ENCODE measurements at regions not wholly inside any gene's neighbourhood (a gene's known extent, or its start where the extent isn't known, plus 50 kb on each side); places are given as distances from the start of the nearest gene placed in this dataset.

GRCh38 chr2:239502430-239503186 is 101.8 kb upstream of the HDAC4 start:
- no peak for DNase-seq

GRCh38 chr2:239500574-239501550 is 100.0 kb upstream of the HDAC4 start:
- DNase-seq: no peak

GRCh38 chr2:239499726-239500573 is 99.1 kb upstream of the HDAC4 start:
- DNase-seq: peak; percentile 4

DNA sequence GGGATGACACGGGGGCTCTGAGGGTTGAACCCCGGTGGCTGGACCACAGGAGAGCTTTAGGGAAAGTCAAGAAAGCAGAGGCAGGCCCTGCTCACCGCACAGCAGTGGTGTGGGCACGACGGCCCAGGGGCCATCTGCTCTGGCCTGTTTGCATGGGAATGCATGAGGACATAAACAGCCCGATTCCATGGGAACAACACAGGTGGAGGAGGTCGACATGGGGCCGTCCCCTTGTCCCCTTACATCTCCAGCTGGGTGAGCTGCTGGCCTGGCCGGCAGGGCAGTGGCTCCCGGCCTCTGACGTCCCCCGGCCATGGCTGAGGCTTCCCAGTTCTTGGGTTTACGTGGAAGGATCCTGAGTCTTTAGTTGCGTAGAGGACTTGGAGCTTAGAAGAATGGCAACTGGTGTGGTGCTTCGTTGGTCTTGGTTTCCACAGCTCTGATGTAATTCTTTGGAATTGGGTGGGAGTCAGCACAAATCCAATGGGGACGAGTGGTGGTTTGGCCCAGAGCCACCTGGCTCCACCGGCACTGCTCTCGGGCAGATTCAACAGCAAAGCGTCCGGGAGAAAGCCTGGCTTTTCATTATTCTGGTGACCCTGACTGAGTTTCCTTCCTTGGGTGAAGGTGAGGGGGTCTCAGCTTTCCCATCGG is 98.3 kb upstream of the HDAC4 start:
- peak; percentile 43 for DNase-seq

DNA sequence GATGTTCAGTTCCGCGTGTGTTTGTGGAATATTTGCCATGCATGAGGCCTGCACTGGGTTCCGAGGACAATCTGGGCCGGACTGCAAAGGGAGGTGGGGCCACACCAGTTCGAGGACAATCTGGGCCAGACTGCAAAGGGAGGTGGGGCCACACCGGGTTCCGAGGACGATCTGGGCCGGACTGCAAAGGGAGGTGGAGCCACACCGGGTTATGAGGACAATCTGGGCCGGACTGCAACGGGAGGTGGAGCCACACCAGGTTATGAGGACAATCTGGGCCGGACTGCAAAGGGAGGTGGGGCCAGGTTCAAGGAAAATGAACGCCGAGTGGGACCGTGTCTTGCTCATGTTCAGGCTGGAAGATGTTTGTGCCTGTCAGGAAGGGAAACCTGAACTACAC is 97.8 kb upstream of the HDAC4 start:
- no peak for DNase-seq

DNA sequence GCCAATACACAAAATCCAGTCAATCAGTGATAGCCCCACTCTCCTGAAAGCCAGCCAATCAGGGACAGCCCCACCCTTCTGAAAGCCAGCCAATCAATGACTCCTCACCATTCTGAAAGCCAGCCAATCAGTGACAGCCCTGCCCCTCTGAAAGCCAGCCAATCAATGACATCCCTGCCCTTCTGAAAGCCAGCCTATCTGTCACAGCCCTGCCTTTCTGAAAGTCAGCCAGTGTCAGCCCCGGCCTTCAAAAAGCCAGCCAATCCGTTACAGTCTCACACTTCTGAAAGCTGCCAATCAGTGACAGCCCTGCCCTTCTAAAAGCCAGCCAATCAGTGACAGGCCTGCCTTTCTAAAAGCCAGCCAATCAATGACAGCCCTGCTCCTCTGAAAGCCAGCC is 95.9 kb upstream of the HDAC4 start:
- no peak for DNase-seq

- DNase-seq: no peak
These were observed 95.0 kb upstream of the HDAC4 start for GRCh38 chr2:239495791-239496233.

DNA sequence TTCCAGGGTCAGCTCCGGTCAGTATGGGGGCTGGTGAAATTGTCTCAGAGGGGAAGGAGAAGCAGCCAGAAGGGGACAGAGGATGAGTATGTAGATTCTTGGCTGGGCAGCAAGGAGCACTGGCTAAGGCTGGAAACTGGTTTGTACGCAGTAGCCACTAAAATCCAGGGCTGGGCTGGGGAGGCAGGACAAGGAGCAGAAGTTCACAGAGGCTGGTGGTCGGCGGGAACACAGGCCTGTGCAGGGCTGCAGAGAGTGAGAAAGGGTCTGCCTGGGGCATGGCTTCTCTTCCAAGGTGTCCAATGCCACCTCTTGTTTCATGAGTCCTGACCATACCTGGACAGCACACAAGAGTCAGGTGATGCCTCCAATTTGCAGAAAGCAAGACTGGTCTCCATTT is 94.4 kb upstream of the HDAC4 start:
- no peak for DNase-seq

DNA sequence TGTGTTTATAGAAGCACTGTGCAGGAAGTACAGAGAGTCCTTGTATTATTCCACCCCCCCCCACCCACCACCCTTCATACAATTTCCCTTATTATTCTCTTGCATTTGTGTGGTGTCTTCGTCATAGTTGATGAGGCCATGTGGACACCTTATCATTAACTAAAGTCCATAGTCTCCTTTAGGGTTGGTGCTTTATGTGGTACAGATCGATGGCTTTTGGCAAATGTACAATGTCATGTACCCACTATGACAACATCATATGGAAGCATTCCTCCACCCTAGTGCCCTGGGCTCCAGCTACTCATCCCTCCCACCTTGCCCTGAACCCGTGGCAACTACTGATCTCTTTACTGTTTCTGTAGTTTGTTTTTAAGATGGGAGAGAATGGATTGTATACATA is 93.8 kb upstream of the HDAC4 start:
- no peak for DNase-seq

DNA sequence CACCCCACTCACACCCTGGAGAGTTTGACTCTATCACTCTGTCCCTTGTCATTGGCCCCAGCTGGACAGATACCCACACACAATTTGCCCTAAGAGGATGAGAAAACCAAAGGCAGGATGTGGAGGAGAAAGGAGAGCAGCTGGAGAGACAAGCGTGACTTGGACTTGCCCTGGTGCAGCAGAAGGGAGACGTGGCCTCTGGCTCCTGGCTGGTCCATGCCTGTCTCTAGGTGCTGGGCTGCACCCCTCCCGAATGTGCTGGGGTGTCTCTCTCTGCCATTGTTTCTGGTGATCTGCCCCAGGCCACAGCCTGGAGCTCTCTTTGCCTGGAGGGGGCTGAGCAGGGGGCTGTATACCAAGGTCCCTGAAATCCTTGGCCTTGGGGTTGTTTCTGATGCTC is 88.7 kb upstream of the HDAC4 start:
- no peak for DNase-seq

DNA sequence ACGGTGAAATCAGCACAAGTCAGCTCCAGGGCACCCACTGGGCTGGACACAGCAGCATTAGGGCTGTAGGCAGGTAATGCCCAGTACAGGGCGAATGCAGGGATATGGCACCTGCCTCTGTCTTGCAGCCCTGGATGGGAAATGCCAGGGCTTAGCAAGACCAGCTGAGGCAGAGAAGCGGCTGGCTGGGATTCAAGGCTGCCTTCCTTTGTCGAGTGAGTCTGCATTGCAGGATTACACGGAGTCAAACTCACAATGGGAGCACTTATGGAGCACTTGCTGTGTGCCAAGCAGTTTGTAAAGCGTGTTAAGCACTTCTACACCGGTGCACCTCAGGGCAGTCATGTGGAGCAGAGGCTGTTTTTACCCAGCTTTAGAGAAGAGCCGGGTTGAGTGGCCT is 87.3 kb upstream of the HDAC4 start:
- no peak for DNase-seq

DNA sequence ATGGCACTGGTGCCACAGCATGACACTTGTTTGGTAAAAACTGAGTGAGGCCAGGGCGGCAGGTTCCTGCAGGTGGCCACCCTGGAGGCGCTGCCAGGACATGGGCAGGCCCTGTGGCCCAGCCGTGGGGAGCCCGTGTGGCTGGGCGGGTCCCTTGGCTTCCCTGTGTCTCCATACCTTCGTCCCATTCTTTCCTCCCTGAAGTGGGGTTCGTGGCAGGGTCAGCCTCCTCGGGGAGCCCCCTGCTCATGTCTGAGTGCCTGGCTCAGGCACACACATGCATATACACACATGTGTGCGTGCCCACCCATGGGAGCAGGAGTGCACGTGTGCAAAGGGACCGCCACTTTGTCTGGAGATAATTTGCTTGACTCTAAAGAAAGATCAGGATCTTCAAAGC is 86.5 kb upstream of the HDAC4 start:
- no peak for DNase-seq

DNA sequence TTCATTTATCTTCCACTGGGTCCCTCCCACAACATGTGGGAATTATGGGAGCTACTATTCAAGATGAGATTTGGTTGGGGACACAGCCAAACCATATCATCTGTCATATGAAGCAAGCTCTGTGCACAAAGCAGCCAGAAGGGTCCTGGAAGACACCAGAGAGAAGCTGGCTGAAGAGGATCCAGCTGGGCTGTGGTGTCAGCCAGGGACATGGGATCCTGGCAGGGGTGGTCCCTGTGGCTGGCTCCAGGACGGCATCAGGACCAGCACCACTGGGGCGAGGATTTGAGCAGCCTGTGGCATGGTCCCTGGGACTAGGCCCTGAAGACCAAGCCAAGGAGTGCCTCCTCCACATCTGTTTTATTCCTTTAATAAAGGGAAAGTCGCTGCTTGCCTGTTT is 84.8 kb upstream of the HDAC4 start:
- no peak for DNase-seq

DNA sequence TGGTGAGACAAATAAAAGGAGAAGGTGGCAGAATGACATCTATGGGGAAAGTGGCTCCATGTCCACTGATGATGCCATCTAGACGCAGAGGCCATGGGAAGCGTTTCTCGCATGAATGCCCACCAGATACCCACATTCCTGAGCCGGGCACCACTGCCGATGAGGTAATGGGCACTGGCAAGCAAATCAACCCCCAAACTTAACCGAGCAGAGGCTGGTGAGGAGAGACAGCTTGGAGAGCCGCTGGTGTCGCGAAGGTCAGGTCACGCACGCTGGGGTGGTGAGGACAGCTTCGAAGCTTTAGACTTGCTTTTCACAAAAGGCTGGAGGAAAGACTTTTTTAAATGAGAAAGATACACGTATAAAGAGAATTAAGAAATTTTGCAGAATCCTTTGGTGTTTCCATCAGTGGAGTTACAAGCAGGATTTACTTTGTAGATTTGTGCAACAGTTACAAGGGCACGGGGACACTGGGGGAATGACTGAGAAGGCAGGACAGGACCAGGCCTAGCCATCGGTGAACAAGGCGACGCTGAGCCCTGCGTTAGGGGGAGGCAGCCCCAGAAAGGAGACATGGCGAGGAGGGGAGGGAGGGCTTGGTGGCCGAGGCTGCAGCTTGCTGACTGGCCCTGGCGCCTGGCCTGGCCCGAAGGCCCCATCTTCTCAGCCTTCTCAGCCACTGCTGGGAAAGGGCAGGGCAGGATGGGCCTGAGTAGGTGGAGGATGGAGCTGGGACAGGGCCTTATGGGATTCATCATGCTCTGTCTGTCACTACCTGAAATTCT is 83.9 kb upstream of the HDAC4 start:
- DNase-seq: no peak

DNA sequence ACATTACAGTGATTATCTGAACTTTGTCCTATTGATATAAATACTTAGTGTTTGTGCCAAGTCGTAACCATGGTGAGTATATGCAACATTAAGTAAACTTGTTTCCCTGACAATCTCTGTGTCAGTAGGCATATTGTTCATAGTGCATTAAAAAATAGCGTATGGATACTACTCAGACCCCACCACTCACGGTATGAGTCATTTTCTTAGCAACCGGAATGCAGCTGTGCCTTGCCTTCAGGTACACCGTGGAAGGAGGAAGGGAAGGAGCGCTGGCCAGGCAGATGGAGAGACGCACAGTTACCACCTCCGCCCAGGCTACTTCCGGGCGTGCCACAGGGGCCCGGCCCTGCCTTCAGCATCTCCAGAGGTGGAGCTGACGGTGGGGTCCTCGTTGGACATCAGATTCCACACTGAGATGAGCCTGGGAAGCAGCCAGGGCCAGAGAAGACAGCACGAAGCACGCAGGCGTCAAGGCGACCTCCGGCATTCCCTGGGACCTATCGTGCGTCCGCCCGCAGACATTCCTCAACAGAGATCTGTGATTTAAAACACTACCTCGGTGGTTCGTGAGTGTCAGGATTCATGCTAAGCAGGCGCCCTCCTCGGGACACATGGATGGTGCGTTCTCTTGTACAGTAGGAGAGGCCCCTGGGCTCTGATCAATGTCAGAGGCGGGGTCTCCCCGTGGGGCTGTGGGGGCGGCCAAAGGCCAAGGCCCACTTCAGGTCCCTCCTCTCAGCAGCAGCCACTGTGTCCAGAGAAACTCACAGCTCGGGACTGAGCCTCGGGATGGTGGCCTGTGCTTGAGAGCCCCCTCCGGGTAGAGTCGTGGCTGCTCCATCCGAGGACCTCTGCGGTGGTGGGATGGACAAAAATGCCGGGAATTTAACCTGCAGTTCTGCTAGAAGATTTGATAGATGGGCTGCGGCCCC is 82.2 kb upstream of the HDAC4 start:
- DNase-seq: no peak

DNA sequence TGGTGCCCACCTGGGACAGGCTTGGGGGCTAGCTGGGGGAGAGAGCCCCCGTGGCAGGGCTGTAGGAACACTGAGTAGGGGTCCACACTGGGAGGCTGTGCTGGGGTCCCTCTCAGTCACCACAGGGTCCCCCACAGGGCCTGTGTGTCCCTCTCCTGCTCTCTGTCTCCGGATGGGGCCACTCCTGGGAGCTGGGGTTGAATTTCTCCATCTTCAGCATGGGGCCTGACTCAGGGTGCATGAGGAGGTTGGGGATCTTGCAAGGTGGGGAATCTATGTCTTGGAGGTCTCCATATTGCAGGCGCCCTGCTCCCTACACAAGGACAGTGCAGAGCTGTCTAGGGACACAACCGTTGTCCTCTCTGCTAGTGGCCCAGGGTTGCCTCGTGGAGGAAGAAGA is 78.7 kb upstream of the HDAC4 start:
- DNase-seq: no peak

DNA sequence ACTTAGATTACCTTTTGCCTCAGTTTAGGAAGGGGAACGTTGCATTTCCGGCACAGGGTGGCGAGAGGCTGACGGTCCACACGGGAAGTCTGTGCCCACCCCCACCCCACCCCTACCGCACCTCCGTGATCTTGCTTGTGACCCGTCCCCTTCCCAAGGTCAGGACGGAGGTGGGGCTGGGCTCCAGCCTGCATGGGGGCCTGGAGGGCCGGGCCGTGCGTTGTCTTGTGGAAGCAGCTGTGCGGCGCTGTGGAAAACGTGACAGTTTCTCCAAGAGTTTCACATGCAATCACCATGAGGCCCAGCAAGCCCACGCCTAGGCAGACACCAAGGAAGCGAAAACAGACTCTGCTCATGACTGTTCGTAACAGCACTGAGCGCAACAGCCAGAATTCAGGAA is 76.8 kb upstream of the HDAC4 start:
- no peak for DNase-seq

DNA sequence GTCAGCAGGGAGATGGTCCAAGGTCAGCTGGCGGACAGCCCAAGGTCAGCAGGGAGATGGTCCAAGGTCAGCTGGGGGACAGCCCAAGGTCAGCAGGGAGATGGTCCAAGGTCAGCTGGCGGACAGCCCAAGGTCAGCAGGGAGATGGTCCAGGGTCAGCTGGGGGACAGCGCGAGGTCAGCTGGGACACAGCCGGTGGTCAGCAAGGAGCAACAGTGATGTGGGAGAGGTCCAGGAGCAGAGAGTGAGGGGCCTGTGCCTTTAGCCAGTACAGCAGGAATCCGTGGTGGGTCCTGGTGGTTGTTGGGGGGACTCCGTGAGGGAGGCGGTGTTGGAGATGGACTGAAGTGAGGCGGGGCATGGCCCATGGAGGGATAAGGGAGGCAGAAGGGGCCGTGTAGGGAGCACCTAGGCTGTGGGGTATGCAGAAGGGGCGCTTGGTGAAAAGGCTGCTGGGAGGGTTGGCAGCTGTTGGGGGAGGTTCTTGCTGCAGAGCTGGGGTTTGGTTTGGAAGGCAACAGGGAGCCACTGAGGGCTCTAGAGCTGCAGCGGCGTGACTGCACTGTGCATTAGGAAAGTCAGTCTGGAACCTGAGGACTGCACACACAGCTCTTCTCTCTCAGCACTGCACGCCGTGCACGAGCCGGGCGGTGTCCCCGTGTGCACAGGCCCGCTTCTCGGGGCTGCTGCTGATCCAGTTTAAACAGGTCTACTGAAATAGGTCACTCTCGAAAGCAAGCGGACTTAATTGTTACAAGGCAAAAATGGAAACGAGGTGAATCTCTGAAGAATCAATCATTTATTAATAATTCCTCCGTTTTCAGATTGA is 76.2 kb upstream of the HDAC4 start:
- DNase-seq: no peak

DNA sequence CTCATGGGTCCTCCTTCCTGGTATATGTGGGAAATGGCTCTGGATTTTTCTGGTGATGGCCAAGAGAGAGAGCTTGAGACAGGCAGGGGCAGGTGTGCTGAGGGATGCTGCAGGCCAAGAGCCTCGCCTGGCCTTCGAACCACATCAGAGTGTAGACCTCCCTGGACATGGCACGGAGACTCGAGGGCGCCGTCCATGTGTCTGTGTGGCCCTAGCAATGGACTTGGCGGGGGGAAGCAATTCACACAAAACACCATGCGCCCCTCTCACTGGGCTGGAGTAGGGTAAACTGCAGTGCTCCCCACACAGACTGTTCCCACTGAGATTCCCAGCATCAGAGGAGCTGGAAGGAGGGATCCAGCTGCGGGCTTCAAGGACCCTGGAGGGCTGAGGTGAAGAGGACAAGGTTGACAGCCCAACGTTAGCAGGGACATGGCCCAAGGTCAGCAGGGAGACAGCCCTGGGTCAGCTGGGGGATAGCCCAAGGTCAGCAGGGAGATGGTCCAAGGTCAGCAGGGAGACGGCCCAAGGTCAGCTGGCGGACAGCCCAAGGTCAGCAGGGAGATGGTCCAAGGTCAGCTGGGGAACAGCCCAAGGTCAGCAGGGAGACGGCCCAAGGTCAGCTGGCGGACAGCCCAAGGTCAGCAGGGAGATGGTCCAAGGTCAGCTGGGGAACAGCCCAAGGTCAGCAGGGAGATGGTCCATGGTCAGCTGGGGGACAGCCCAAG is 75.4 kb upstream of the HDAC4 start:
- no peak for DNase-seq

Measured in fibroblast of skin of scalp (primary cell).